ENCODE measurements at regions not wholly inside any gene's neighbourhood (a gene's known extent, or its start where the extent isn't known, plus 50 kb on each side); places are given as distances from the start of the nearest gene placed in this dataset.

- H3K4me3 ChIP-seq (ENCODE audit: low read depth in 2 of 2, low read length in 2 of 2), result no peak overlapping the region
- ChIA-PET CTCF (no interaction called here), POLR2A (no interaction called here)
- H3K36me3 ChIP-seq (ENCODE audit: control insufficient read depth, insufficient read depth, low read length), result no peaks in the 10 kb centered on the region
- H3K4me1 ChIP-seq (ENCODE audit: control insufficient read depth, insufficient read depth, low read length), result no peaks in the 10 kb centered on the region
- no peak overlapping the region for H3K27ac ChIP-seq (ENCODE audit: low read length)
- in situ Hi-C loops (cut with HindIII; ENCODE audit: low pct_unique_long_range_greater_than_20kb, low sequenced_read_pairs), result no loop called here
- no peaks in the 10 kb centered on the region for H3K9me3 ChIP-seq (ENCODE audit: control insufficient read depth, insufficient read depth, low read depth, low read length)
- DNase-seq (ENCODE audit: low read depth, low spot score) (no peak), ATAC-seq (no peak)
- H3K27me3 ChIP-seq (ENCODE audit: control insufficient read depth, insufficient read depth, low read length), result no peaks in the 10 kb centered on the region; the same call in 1 of the 2 replicates
- intact Hi-C loops (cut with micrococcal nuclease; ENCODE audit: unreplicated experiment), result no loop called here
- no TSS peak for BruUV-seq (replicated peaks)
- TF ChIP-seq CTCF (IDR thresholded peaks at IDR 0.05) (no peak), POLR2AphosphoS5 (IDR thresholded peaks at IDR 0.05; ENCODE audit: low read depth, low read length) (no peak), SIN3A (IDR thresholded peaks at IDR 0.05; ENCODE audit: borderline replicate concordance, insufficient read depth, low read depth, low read length) (no peak), TCF7L2 (IDR thresholded peaks at IDR 0.05; ENCODE audit: low read depth, low read length) (no peak), REST (IDR thresholded peaks at IDR 0.05; ENCODE audit: insufficient read depth in 1 of 2, low read depth in 2 of 2, low read length in 1 of 2) (no peak)
Measured at GRCh38 chr10:130458509-130458908, 322.3 kb downstream of the GLRX3 start.

GRCh38 chr10:130459011-130459410 lies 322.8 kb downstream of the GLRX3 start:
- Histone ChIP-seq H3K4me3 (ENCODE audit: low read depth in 2 of 2, low read length in 2 of 2) (no peak overlapping the region), H3K9me3 (ENCODE audit: control insufficient read depth, insufficient read depth, low read depth, low read length) (no peaks in the 10 kb centered on the region), H3K27ac (ENCODE audit: low read length) (no peak overlapping the region), H3K4me1 (ENCODE audit: control insufficient read depth, insufficient read depth, low read length) (no peaks in the 10 kb centered on the region), H3K36me3 (ENCODE audit: control insufficient read depth, insufficient read depth, low read length) (no peaks in the 10 kb centered on the region), H3K27me3 (ENCODE audit: control insufficient read depth, insufficient read depth, low read length) (no peaks in the 10 kb centered on the region; the same call in 1 of the 2 replicates)
- ATAC-seq (no peak), DNase-seq (ENCODE audit: low read depth, low spot score) (no peak)
- BruUV-seq (replicated peaks), result no TSS peak
- TF ChIP-seq POLR2AphosphoS5 (IDR thresholded peaks at IDR 0.05; ENCODE audit: low read depth, low read length) (no peak), TCF7L2 (IDR thresholded peaks at IDR 0.05; ENCODE audit: low read depth, low read length) (no peak), CTCF (IDR thresholded peaks at IDR 0.05) (no peak), SIN3A (IDR thresholded peaks at IDR 0.05; ENCODE audit: borderline replicate concordance, insufficient read depth, low read depth, low read length) (no peak), REST (IDR thresholded peaks at IDR 0.05; ENCODE audit: insufficient read depth in 1 of 2, low read depth in 2 of 2, low read length in 1 of 2) (no peak)
- POLR2A ChIA-PET, result no interaction called here
- in situ Hi-C loops (cut with HindIII; ENCODE audit: low pct_unique_long_range_greater_than_20kb, low sequenced_read_pairs), result no loop called here
- CTCF ChIA-PET, result no interaction called here
- intact Hi-C loops (cut with micrococcal nuclease; ENCODE audit: unreplicated experiment), result no loop called here
